ENCODE measurements at regions not wholly inside any gene's neighbourhood (a gene's known extent, or its start where the extent isn't known, plus 50 kb on each side); places are given as distances from the start of the nearest gene placed in this dataset.

GRCh38 chr3:154050766-154051165 is 70.4 kb upstream of the ARHGEF26 start:
- TF ChIP-seq CTCF (IDR thresholded peaks at IDR 0.05) (no peak), EZH2 (IDR thresholded peaks at IDR 0.05) (no peak)
